ENCODE measurements at regions not wholly inside any gene's neighbourhood (a gene's known extent, or its start where the extent isn't known, plus 50 kb on each side); places are given as distances from the start of the nearest gene placed in this dataset.

- Histone ChIP-seq H4K5ac (ENCODE audit: insufficient read length, low read depth, low read length) (no peak overlapping the region), H3K23me2 (ENCODE audit: low read depth, low read length) (no peaks in the 10 kb centered on the region), H3K4me2 (ENCODE audit: insufficient read depth in 1 of 2, low read depth in 2 of 2, low read length in 2 of 2) (no peak overlapping the region), H3K9me3 (ENCODE audit: insufficient read depth in 2 of 2, low read depth in 1 of 2, low read length in 1 of 2) (no peaks in the 10 kb centered on the region), H2BK15ac (ENCODE audit: low read length) (no peak overlapping the region), H2AK5ac (ENCODE audit: low read depth, low read length) (no peak overlapping the region), H2BK12ac (ENCODE audit: low read depth, low read length) (no peak overlapping the region), H3K56ac (replicated peaks; ENCODE audit: insufficient read length, low read depth, low read length) (no peak overlapping the region), H3K14ac (ENCODE audit: insufficient read length) (no peak overlapping the region), H3K4ac (replicated peaks; ENCODE audit: insufficient read length, low read depth, low read length) (no peak overlapping the region), H2BK120ac (replicated peaks; ENCODE audit: low read depth, low read length) (no peak overlapping the region), H2BK5ac (ENCODE audit: low read depth, low read length) (no peak overlapping the region), H3K79me2 (ENCODE audit: control insufficient read depth in 1 of 2, insufficient read depth in 2 of 2, low read length in 2 of 2) (no peaks in the 10 kb centered on the region), H3K18ac (ENCODE audit: extremely low read depth, low read length) (no peak overlapping the region), H4K20me1 (replicated peaks in 1 of 2; ENCODE audit: control insufficient read depth in 1 of 2, insufficient read depth in 2 of 2, low read length in 2 of 2) (no peaks in the 10 kb centered on the region), H3K4me3 (ENCODE audit: extremely low read depth in 1 of 4, insufficient read depth in 2 of 4, low read depth in 3 of 4, low read length in 4 of 4) (no peak overlapping the region), H4K8ac (ENCODE audit: extremely low read depth, insufficient read depth, low read length) (no peak overlapping the region), H3K36me3 (ENCODE audit: control insufficient read depth in 2 of 4, insufficient read depth in 4 of 4, low read length in 3 of 4) (no peaks in the 10 kb centered on the region), H3K27ac (ENCODE audit: low read depth, low read length) (no peak overlapping the region), H3K9ac (replicated peaks in 1 of 4; ENCODE audit: extremely low read depth in 1 of 4, low read depth in 3 of 4, low read length in 3 of 4) (no peak overlapping the region), H3K23ac (ENCODE audit: insufficient read length) (no peak overlapping the region), H2BK20ac (ENCODE audit: low read length) (no peak overlapping the region), H3K79me1 (ENCODE audit: low read depth, low read length) (no peaks in the 10 kb centered on the region), H4K91ac (replicated peaks; ENCODE audit: insufficient read length, low read length) (no peak overlapping the region), H2AFZ (ENCODE audit: low read length) (no peak overlapping the region), H3K4me1 (replicated peaks in 1 of 4; ENCODE audit: control insufficient read depth in 3 of 4, insufficient read depth in 4 of 4, low read length in 3 of 4) (no peaks in the 10 kb centered on the region), H3K27me3 (replicated peaks in 1 of 4; ENCODE audit: control insufficient read depth in 3 of 4, extremely low read depth in 1 of 4, insufficient read depth in 3 of 4, low read length in 3 of 4) (no peaks in the 10 kb centered on the region)
- CTCF ChIA-PET (ENCODE audit: partially characterized antibody): no interaction called here
- no peak for FAIRE-seq
- 92% methylated on average over 2 of the region's 2 CpGs; no CpG with 5 or more reads in 1 of the 2 experiments for WGBS, 2 experiments (ENCODE audit: extremely low coverage in 1 of 2, insufficient coverage in 1 of 2, insufficient read length in 1 of 2, insufficient replicate concordance in 2 of 2, low coverage in 1 of 2, low lambda C conversion rate in 2 of 2, missing lambda C conversion rate in 1 of 2)
- POLR2A ChIA-PET (ENCODE audit: partially characterized antibody): no interaction called here
- DNase-seq (ENCODE audit: low read depth in 1 of 2, low spot score in 2 of 2): no peak
- TF ChIP-seq SP4 (IDR thresholded peaks at IDR 0.05; ENCODE audit: low read length) (no peak), YY1 (IDR thresholded peaks at IDR 0.05; ENCODE audit: low read depth, low read length) (no peak), CBX5 (IDR thresholded peaks at IDR 0.05; ENCODE audit: low read depth, low read length) (no peak), KDM4A (IDR thresholded peaks at IDR 0.05; ENCODE audit: low read depth, low read length, severe bottlenecking) (no peak), SIRT6 (IDR thresholded peaks at IDR 0.05; ENCODE audit: low read length) (no peak), POU5F1 (IDR thresholded peaks at IDR 0.05; ENCODE audit: low read depth, low read length) (no peak), NANOG (IDR thresholded peaks at IDR 0.05; ENCODE audit: insufficient read depth, low read depth, low read length, poor library complexity, severe bottlenecking) (no peak), RNF2 (IDR thresholded peaks at IDR 0.05; ENCODE audit: borderline replicate concordance, low read depth, low read length, missing control alignments, poor library complexity, severe bottlenecking) (no peak), SIN3A (conservative IDR thresholded peaks at IDR 0.05 in 1 of 2, IDR thresholded peaks at IDR 0.05 in 1 of 2; ENCODE audit: low read depth in 1 of 2, low read length in 2 of 2) (no peak), TEAD4 (IDR thresholded peaks at IDR 0.05; ENCODE audit: low read depth, low read length) (no peak), CTCF (IDR thresholded peaks at IDR 0.05; ENCODE audit: control extremely low read depth in 1 of 3, insufficient read depth in 1 of 3, low read depth in 1 of 3, low read length in 3 of 3) (no peak), CBX8 (IDR thresholded peaks at IDR 0.05; ENCODE audit: borderline replicate concordance, low read depth, low read length) (no peak)
Measured at GRCh38 chr4:33561259-33561658, 2683.1 kb downstream of the ARAP2 start.
